ENCODE measurements at regions not wholly inside any gene's neighbourhood (a gene's known extent, or its start where the extent isn't known, plus 50 kb on each side); places are given as distances from the start of the nearest gene placed in this dataset.

DNA sequence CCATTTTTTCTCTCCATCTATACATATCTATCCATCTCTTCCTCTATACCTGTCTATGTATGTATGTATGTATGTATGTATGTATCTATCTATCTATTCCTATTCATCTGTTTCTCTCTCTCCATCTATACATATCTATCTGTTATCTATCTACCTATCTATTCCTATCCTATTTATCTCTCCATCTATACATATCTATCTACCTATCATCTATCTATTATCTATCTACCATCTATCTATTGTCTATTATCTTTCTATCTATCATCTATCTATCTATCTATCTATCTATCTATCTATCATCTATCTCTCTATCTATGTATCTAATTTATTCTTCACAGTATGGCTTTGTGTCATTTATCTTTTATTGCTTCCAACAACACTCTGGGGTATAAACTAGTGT, 1124.4 kb downstream of the TYW1 start:
- Histone ChIP-seq H3K27me3 (ENCODE audit: control insufficient read depth, insufficient read depth, low read length) (no peaks in the 10 kb centered on the region), H3K27ac (ENCODE audit: low read length) (no peak overlapping the region), H3K9me3 (ENCODE audit: control insufficient read depth, low read depth, low read length) (peaks cover 8% of the 10 kb centered on the region), H3K4me3 (ENCODE audit: low read length) (no peak overlapping the region), H3K4me1 (ENCODE audit: control insufficient read depth, low read depth, low read length) (no peaks in the 10 kb centered on the region), H3K9ac (ENCODE audit: low read length) (no peak overlapping the region), H3K36me3 (ENCODE audit: control insufficient read depth, low read depth, low read length) (no peaks in the 10 kb centered on the region)

- Histone ChIP-seq H3K4me3 (ENCODE audit: low read length) (no peak overlapping the region), H3K27me3 (ENCODE audit: control insufficient read depth, insufficient read depth, low read length) (no peaks in the 10 kb centered on the region), H3K9me3 (ENCODE audit: control insufficient read depth, low read depth, low read length) (peaks cover 8% of the 10 kb centered on the region), H3K9ac (ENCODE audit: low read length) (no peak overlapping the region), H3K27ac (ENCODE audit: low read length) (no peak overlapping the region), H3K36me3 (ENCODE audit: control insufficient read depth, low read depth, low read length) (no peaks in the 10 kb centered on the region), H3K4me1 (ENCODE audit: control insufficient read depth, low read depth, low read length) (no peaks in the 10 kb centered on the region)
These were observed 1125.0 kb downstream of the TYW1 start for GRCh38 chr7:68121655-68122054.

DNA sequence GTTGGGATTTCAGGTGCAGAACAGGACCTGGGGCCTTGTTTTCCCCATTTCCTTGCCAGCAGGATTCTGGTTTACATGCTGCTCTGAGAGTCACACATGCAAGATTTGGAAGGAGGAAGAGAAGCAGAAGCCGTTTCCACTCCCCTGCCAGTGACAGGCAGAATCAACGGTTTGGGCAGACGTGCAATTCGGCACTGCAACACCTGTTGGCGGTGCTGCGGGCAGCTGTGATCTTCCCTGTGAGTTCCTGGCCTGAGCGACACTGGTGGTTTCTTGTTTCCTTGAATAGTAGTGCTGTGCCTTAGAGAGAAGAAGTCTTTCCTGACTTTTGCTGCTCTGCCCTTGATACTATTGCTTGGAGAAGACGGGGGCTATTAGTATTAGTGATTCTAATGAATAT, 1126.2 kb downstream of the TYW1 start:
- Histone ChIP-seq H3K9ac (ENCODE audit: low read length) (no peak overlapping the region), H3K9me3 (ENCODE audit: control insufficient read depth, low read depth, low read length) (peaks cover 8% of the 10 kb centered on the region), H3K4me3 (ENCODE audit: low read length) (no peak overlapping the region), H3K4me1 (ENCODE audit: control insufficient read depth, low read depth, low read length) (no peaks in the 10 kb centered on the region), H3K36me3 (ENCODE audit: control insufficient read depth, low read depth, low read length) (no peaks in the 10 kb centered on the region), H3K27ac (ENCODE audit: low read length) (no peak overlapping the region), H3K27me3 (ENCODE audit: control insufficient read depth, insufficient read depth, low read length) (no peaks in the 10 kb centered on the region)

GRCh38 chr7:68125168-68125567, 1128.5 kb downstream of the TYW1 start:
- H3K9ac ChIP-seq (ENCODE audit: low read length): no peak overlapping the region
- H3K9me3 ChIP-seq (ENCODE audit: control insufficient read depth, low read depth, low read length): no peaks in the 10 kb centered on the region
- no peak overlapping the region for H3K27ac ChIP-seq (ENCODE audit: low read length)
- H3K4me3 ChIP-seq (ENCODE audit: low read length): no peak overlapping the region
- H3K27me3 ChIP-seq (ENCODE audit: control insufficient read depth, insufficient read depth, low read length): no peaks in the 10 kb centered on the region
- H3K4me1 ChIP-seq (ENCODE audit: control insufficient read depth, low read depth, low read length): no peaks in the 10 kb centered on the region
- H3K36me3 ChIP-seq (ENCODE audit: control insufficient read depth, low read depth, low read length): no peaks in the 10 kb centered on the region

DNA sequence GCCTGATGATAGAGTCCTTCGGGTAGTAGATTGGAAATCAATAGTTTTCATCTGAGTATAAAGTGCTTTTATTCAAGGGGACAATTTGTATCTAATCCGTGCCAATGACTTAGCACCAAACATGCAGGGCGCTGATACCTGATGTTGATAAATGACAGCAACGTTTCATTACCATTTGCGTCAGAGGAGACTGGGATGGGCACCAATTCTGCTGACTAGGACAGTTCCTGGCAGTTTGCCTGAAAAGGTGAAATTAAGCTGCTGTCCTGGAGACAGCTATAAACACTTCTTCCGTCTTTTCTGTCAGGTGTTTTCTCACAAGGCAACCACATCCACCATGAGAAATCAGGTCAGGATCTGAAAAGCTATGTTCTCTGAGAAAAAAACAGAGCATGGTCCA, 1136.4 kb downstream of the TYW1 start:
- no peaks in the 10 kb centered on the region for H3K27me3 ChIP-seq (ENCODE audit: control insufficient read depth, insufficient read depth, low read length)
- no peaks in the 10 kb centered on the region for H3K9me3 ChIP-seq (ENCODE audit: control insufficient read depth, low read depth, low read length)
- no peaks in the 10 kb centered on the region for H3K36me3 ChIP-seq (ENCODE audit: control insufficient read depth, low read depth, low read length)
- H3K4me3 ChIP-seq (ENCODE audit: low read length): no peak overlapping the region
- H3K4me1 ChIP-seq (ENCODE audit: control insufficient read depth, low read depth, low read length): no peaks in the 10 kb centered on the region
- no peak overlapping the region for H3K9ac ChIP-seq (ENCODE audit: low read length)
- no peak overlapping the region for H3K27ac ChIP-seq (ENCODE audit: low read length)

DNA sequence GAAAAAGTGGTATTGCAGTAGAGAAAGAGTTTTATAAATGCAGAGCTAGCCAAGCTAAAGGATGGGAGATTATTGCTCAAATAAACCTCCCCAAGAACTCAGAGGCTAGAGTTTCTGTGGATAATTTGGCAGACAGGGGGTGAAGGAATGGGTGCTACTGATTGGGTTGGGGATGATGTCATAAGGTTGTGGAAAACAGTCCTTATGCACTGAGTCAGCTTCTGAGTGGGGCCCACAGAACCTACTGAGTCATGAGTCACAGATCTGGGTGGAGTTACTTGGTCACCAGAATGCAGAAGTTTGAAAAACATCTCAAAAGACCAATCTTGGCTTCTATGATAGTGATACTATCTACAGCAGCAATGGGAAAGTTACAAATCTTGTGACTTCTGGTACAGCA, 1146.7 kb downstream of the TYW1 start:
- no peaks in the 10 kb centered on the region for H3K27me3 ChIP-seq (ENCODE audit: control insufficient read depth, insufficient read depth, low read length)
- no peak overlapping the region for H3K27ac ChIP-seq (ENCODE audit: low read length)
- H3K4me3 ChIP-seq (ENCODE audit: low read length): no peak overlapping the region
- H3K4me1 ChIP-seq (ENCODE audit: control insufficient read depth, low read depth, low read length): no peaks in the 10 kb centered on the region
- no peak overlapping the region for H3K9ac ChIP-seq (ENCODE audit: low read length)
- H3K36me3 ChIP-seq (ENCODE audit: control insufficient read depth, low read depth, low read length): no peaks in the 10 kb centered on the region
- H3K9me3 ChIP-seq (ENCODE audit: control insufficient read depth, low read depth, low read length): no peaks in the 10 kb centered on the region

GRCh38 chr7:68146983-68147382, 1150.3 kb downstream of the TYW1 start:
- Histone ChIP-seq H3K36me3 (ENCODE audit: control insufficient read depth, low read depth, low read length) (no peaks in the 10 kb centered on the region), H3K4me3 (ENCODE audit: low read length) (no peak overlapping the region), H3K9me3 (ENCODE audit: control insufficient read depth, low read depth, low read length) (no peaks in the 10 kb centered on the region), H3K9ac (ENCODE audit: low read length) (no peak overlapping the region), H3K4me1 (ENCODE audit: control insufficient read depth, low read depth, low read length) (no peaks in the 10 kb centered on the region), H3K27me3 (ENCODE audit: control insufficient read depth, insufficient read depth, low read length) (no peaks in the 10 kb centered on the region), H3K27ac (ENCODE audit: low read length) (no peak overlapping the region)

- Histone ChIP-seq H3K4me3 (ENCODE audit: low read length) (no peak overlapping the region), H3K9ac (ENCODE audit: low read length) (no peak overlapping the region), H3K9me3 (ENCODE audit: control insufficient read depth, low read depth, low read length) (no peaks in the 10 kb centered on the region), H3K4me1 (ENCODE audit: control insufficient read depth, low read depth, low read length) (no peaks in the 10 kb centered on the region), H3K27me3 (ENCODE audit: control insufficient read depth, insufficient read depth, low read length) (no peaks in the 10 kb centered on the region), H3K36me3 (ENCODE audit: control insufficient read depth, low read depth, low read length) (no peaks in the 10 kb centered on the region), H3K27ac (ENCODE audit: low read length) (no peak overlapping the region)
These were observed 1151.1 kb downstream of the TYW1 start for GRCh38 chr7:68147614-68148238.

- Histone ChIP-seq H3K36me3 (ENCODE audit: control insufficient read depth, low read depth, low read length) (no peaks in the 10 kb centered on the region), H3K4me3 (ENCODE audit: low read length) (no peak overlapping the region), H3K27me3 (ENCODE audit: control insufficient read depth, insufficient read depth, low read length) (no peaks in the 10 kb centered on the region), H3K9me3 (ENCODE audit: control insufficient read depth, low read depth, low read length) (no peaks in the 10 kb centered on the region), H3K9ac (ENCODE audit: low read length) (no peak overlapping the region), H3K27ac (ENCODE audit: low read length) (no peak overlapping the region), H3K4me1 (ENCODE audit: control insufficient read depth, low read depth, low read length) (no peaks in the 10 kb centered on the region)
These were observed 1151.8 kb downstream of the TYW1 start for GRCh38 chr7:68148440-68148839.

GRCh38 chr7:68152205-68152604, 1155.6 kb downstream of the TYW1 start:
- Histone ChIP-seq H3K9me3 (ENCODE audit: control insufficient read depth, low read depth, low read length) (no peaks in the 10 kb centered on the region), H3K27ac (ENCODE audit: low read length) (no peak overlapping the region), H3K27me3 (ENCODE audit: control insufficient read depth, insufficient read depth, low read length) (no peaks in the 10 kb centered on the region), H3K36me3 (ENCODE audit: control insufficient read depth, low read depth, low read length) (no peaks in the 10 kb centered on the region), H3K4me1 (ENCODE audit: control insufficient read depth, low read depth, low read length) (no peaks in the 10 kb centered on the region), H3K4me3 (ENCODE audit: low read length) (no peak overlapping the region), H3K9ac (ENCODE audit: low read length) (no peak overlapping the region)

DNA sequence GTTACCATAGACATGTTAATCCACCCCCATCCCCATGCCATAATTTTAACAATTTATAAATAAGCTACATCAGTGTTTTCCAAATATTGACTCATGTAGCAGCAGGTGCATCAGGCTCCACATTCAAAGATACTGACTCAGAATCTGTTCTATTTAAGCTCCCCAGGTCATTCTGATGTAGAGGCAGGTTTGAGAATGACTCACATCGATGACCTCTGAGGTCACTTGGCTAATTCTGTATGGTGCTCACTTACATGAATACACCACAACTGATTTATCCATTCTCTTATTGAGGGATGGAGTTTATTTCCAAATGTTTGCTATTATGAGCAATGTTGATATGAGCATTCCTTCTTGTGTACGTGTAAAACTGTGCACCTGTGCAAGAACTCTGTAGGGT, 1159.0 kb downstream of the TYW1 start:
- H3K4me1 ChIP-seq (ENCODE audit: control insufficient read depth, low read depth, low read length): no peaks in the 10 kb centered on the region
- no peak overlapping the region for H3K4me3 ChIP-seq (ENCODE audit: low read length)
- no peaks in the 10 kb centered on the region for H3K27me3 ChIP-seq (ENCODE audit: control insufficient read depth, insufficient read depth, low read length)
- no peak overlapping the region for H3K9ac ChIP-seq (ENCODE audit: low read length)
- H3K27ac ChIP-seq (ENCODE audit: low read length): no peak overlapping the region
- H3K9me3 ChIP-seq (ENCODE audit: control insufficient read depth, low read depth, low read length): no peaks in the 10 kb centered on the region
- no peaks in the 10 kb centered on the region for H3K36me3 ChIP-seq (ENCODE audit: control insufficient read depth, low read depth, low read length)

DNA sequence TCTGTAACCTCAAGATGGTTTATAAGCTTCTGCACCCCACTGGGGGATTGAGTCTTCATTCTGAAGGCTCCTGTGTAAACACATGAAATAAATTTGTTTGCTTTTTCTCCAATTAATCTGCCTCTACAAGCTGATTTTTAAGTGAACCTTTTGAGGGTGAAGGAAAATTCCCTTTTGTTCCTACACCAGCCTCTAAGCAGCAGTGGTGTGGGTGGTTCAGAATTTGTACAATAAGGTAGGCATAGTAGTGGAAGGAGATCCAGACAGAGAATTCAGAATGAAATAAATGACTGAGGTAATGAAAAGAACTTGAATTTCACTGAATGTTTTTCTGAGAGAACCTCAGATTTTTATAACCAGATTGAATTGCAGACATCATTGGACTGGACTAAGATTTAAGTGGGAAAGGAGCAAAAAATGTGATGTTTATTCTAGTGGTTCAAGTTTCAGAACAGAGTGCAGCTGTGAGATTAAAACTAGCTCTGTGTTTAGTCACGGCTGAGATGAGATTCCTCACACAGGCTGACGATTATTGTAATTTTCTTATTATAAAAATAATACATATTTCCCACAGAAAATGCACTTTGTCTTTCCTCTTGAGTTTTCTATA, 1162.2 kb downstream of the TYW1 start:
- no peak overlapping the region for H3K27ac ChIP-seq (ENCODE audit: low read length)
- no peaks in the 10 kb centered on the region for H3K4me1 ChIP-seq (ENCODE audit: control insufficient read depth, low read depth, low read length)
- no peak overlapping the region for H3K4me3 ChIP-seq (ENCODE audit: low read length)
- no peak overlapping the region for H3K9ac ChIP-seq (ENCODE audit: low read length)
- no peaks in the 10 kb centered on the region for H3K27me3 ChIP-seq (ENCODE audit: control insufficient read depth, insufficient read depth, low read length)
- H3K36me3 ChIP-seq (ENCODE audit: control insufficient read depth, low read depth, low read length): no peaks in the 10 kb centered on the region
- no peaks in the 10 kb centered on the region for H3K9me3 ChIP-seq (ENCODE audit: control insufficient read depth, low read depth, low read length)
